NCI-H1105 (cell line): ENCODE measurements at regions not wholly inside any gene's neighbourhood (a gene's known extent, or its start where the extent isn't known, plus 50 kb on each side); places are given as distances from the start of the nearest gene placed in this dataset.
"Not testable (repeated sequence)": the region's sequence is repeated elsewhere in the genome, so short reads cannot be mapped to it uniquely, and the experiment has no call there.

Source experiments
- DNase-seq: peaks from one replicate; lab custom pipeline; 2025; lab: John Stamatoyannopoulos, UW

DNA sequence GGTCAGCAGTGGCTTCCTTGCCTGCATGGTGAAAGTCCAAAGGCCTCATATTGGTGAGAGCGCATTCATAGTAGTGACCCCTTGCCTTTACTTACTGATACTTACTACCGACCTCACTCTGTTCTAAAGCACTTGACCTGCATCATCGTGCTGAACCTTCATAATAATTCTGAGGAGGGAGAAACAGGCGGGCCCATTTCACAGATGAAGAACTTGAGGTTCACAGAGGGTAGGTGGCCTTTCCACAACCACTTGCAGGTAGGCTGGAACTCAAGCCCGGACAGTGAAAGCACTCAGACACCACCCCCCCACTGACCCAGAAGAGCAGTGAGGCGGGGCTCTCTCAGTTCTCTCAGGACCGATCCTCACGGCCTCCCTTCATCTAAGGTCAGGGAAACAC, 149.4 kb upstream of the CHST15 start:
- no peak for DNase-seq

DNA sequence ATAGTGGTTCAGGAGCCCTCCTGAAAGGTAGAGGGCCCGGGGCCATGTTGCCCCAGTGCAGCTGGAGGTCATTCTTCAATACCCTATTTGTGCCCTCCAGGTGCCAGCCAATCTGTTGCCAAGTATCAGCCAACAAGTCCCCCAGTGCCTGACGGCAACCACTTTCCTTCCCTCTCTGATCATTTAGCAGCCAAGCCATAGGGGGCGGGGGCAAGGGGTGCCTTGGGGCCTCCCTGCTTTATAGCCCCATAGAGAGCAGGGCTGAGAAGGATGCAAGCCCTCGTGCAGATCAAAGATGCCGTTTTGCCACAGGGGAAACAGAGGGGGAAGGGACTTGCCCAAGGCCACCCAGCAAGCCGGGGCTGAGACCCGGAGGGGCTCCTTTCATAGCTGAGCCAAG, 149.0 kb upstream of the CHST15 start:
- DNase-seq: no peak

DNA sequence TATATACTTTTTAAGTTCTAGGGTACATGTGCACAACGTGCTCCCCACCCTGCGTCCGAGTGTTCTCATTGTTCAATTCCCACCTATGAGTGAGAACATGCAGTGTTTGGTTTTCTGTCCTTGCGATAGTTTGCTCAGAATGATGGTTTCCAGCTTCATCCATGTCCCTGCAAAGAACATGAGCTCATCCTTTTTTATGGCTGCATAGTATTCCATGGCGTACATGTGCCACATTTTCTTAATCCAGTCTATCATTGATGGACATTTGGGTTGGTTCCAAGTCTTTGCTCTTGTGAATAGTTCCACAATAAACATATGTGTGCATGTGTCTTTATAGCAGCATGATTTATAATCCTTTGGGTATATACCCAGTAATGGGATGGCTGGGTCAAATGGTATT, 148.1 kb upstream of the CHST15 start:
- not testable (repeated sequence) for DNase-seq

DNA sequence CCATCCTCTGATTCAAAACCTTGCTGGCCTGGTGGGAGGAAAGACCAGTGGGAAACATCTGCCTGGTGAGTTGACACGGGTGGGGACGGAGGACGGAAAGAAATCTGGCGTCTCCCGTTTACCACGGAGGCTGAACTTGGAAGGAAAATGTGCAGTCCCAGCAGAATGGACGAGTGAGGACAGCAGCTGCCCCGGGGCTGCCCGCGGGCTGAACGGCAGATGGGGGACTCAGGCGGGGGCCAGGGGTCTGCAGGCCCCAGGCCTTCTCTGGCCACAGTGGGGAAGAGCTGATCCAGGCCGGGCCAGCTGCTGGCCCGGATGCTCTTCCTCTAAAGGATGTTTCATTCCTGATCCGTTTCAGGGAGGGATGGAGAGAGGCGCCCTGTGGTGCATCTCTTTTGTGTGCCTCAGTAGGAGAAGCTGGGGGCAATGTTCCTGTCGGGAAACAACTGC, 147.5 kb upstream of the CHST15 start:
- no peak for DNase-seq

DNA sequence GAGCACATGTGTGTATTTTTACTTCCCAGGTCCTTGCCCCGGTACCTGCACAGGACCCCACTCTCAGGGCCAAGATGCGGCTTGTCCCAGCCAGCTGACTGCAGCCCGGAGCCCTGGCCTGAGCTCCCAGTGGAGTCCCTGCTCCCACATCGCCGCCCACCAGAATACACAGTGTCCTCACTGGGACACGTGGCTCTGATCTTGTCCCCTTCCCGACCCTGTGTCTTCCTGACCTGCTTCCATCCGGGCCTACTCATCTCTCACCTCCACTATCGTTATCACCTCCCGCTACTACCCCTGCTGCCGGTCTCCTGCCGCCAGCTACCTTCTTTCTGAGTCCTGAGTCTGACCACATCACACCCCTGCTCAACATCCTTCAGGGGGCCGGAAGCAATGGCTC, 146.3 kb upstream of the CHST15 start:
- no peak for DNase-seq

DNA sequence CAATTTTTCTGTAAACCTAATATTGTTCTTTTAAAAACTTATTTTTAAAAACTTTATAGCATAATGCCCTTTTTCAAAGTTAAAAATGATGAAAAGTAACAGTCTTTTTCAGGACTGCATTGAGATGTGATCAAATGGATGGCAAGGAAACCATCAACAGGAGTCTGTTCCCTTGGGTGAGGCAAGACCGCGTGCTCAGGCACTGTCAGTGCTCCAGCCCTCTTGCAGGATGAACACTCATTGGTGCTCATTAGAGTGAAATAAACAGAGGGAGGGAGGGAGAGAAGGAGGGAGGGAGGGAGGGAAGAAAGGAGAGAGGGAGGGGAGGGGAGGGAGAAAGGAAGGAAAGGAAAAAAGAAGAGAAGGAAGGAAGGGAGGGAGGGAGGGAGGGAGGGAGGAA, 145.7 kb upstream of the CHST15 start:
- no peak for DNase-seq

DNA sequence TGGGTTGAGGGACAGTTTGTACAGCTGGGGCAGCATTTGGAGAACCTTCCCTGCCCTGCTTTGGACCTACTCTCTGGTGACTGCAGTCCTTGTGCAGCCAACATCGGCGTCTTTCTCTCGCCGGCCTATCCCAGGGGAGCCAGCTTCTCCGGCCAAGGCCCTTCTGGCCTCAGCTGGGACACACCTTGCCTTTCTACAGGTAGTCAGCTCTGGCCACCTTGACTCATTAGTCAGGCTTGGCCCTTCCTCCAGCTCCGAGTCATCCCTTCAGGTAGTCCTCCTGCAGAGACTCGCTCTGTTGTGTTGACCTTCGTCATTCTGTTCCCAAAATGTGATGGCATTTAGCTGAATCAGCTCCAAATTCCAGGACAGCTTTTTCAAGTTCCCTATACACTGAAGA, 145.0 kb upstream of the CHST15 start:
- no peak for DNase-seq

DNA sequence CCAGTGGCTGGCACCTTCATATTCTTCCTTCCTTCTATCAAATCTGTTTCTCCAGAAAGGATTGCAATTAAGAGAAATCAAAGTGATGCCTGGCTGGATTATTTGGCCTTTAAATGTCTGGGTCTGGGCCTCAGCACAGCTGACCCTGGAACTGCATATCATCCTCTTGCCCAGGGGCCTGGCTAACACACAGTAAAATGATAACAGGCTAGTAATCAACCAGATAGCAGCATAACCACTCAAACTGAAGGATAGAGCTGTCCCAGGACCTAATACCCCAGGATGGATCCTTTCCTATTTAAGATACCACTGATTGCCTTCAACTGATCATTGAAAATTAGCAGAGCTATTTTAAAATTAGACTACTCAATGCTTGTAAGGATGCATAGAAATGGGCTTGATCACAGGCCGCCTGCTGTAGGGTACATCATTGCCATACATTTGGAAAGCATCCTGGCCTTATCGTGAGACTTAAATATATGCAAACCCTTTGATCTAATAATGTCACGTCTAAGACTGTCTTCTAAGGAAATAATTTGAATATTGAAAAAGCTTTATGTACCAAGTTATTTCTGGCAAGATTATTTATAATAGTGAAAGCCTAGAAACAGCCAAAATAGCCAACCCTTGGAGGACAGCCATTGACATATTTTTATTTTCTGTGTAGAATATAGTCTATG, 144.0 kb upstream of the CHST15 start:
- DNase-seq: no peak

DNA sequence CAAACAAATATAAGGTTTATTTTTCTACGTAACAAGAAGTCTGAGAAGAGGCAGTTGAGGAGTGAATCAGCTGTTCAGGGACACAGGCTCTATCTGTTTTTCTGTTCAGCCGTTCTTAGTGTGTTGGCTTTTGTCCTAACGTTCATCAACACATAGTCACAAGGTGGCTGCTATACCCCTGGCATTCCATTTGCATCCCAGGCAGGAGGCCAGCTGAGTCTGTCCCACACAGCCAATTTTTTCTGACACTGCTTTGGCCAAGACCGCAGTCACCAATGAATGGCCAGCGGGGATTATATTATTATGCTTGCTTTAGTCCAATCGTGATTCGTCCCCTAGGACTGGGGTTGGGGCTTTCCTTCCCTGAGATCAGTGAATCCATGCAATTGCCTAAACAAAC, 143.4 kb upstream of the CHST15 start:
- no peak for DNase-seq

DNA sequence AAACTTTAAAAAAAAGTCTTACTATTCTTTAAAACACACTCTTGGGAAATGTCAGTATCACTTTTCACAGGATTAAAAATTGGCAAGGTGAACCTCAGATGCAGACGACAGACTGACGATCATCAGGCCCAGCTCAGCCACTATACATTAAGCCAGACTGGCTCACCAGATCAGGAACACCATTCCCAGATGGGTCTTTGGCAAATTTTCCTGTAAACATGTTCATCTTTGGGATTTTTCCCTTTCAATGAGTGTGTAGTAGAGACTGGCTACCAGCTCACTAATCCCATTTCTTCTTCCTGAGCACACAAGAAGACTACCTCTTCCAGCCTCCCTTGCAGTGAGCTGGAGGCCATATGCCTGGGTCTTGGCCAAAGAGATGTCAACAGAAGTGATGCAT, 142.7 kb upstream of the CHST15 start:
- no peak for DNase-seq

DNA sequence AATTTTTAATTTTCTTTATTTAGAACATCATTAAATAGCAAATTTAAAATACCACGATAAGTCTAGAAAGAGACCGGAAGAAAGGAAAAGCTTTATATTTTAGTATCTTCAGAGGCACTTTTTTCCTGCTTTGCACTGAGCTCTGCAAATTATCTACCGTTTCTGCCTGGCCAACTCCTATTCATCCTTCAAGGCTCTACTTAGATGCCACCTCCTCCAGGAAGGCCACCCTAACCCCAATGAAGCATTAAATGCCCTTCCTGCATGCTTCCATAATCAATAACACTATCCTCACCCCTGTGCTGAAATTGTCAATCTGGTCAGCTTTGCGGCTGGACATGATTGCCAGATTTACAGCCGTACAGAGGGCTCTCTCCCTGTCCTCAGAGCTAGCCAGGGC, 141.8 kb upstream of the CHST15 start:
- DNase-seq: no peak

DNA sequence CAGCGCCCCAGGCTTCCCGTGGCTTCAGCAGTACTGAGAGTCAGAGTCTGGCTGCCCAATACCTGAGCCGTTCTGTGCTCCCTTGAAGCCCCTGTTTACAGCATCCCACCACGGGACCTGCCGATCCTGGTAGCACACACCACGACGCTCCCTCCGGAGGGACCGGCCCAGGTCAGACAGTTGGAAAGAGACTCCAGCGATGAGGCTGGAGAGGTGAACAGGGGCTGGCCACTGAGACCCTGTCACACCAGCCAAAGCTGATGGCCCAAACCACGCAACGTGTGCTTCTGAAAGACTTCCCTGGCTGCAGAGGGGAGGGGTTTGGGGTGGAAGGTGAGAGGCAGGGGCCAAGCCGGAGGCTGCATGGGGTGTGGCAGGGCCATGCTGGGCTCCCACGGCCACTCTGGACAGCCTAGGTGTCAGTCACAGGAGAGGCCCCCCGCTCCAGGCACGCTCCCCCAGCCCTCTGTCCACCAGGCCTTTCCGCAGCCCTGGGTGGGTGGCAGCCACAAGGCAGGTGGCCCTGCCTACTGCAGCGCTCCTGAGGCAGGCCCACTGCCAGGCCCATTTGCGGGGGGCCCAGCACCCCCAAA, 140.2 kb upstream of the CHST15 start:
- DNase-seq: no peak

DNA sequence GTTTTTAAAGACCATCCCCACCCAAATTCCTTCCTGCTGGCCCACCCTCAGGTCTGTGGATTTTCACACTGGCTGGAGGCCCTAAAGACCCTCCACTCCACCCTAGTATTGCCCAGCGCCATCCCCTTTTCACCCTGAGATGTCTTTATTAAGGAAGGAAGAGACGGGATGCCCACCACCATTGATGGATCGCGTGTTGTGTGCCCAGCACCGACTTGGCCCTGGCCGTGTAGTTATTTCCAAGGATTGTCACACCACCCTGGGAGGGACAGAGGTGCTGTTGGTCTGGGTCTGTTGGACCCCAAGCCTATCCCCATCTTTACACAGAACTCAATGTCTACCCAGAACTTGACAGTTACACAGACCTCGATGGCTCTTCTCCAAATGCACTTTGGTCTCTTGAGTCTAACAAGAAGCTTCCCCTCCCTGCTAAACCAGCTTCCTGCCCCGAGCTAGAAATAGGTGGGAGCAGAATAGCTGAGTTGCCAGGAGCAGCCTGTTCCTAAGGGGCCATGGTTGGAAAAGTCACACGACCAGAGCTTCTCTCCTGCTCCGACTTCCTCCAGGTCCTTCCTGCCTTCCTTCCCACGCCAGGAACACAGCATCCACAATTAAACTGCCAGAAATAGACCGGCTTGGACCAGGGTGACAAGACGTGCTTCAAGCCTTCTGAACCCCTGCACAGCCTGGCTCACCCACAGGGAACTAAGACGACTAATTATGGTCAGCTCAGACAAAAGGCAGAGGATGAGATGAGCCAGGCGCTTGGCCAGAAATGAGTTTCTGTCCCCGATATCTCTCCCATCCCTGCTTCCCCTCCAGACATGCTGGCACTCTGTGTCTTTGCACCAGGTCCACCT, 139.5 kb upstream of the CHST15 start:
- no peak for DNase-seq

DNA sequence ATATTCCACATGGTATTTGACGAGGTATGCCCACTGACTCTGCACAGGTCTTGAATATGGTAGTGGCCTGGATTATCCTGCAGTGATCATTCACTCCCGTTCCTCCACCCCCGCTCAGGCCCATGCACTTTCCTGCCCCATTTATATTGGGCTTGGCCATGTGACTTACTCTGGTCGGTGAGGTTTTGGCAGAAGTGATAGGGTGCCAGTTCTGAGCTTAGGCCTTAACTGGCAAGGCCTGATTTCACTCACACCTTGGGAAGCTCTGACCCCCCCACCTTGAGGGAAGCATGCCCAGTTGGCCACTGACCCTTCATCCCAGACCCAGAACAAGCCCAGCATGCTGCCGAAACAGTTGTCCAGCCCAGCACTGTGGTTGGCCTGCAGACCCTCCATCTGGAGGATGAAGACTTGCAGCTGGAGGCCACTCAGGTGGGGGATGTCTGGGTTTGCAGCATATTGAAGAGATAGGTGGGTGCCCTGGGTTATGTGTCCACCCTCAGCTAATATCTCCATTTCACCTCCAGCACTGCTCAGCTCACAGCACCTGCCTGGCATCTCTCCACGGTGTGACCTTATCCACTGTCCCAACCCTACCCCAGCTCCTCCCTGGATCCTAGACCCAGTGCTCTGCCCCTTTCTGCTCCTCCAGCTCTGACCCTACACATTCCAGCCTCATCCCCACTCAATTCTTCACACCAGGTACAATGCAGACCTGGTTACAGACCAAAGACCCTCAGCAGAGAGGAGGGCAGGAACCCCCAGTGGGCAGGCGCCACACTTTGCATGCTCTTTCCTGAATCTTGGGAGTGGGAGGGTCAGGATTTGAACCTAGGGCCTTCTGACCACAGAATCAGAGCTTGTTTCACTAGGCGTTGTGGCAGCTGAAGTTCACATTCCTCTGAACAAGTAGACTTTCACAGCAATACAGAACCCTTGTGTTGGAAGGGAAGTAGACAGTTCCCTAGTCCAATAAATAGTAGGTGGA, 138.1 kb upstream of the CHST15 start:
- DNase-seq: no peak

DNA sequence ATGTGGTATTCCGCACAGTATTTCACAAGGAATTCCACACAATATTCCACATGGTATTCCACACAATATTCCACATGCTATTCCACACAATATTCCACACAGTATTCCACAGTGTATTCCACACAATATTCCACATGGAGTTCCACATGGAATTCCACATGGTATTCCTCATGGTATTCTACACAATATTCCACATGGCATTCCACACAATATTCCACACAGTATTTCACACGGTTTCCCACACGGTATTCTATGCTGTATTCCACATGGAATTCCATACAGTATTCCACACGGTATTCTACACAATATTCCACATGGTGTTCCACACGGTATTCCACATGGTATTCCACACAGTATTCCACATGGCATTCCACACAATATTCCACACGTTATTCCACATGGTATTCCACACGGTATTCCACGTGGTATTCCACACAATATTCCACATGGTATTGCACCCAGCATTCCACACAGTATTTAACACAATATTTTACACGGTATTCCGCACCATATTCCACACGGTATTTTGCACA, 137.3 kb upstream of the CHST15 start:
- no peak for DNase-seq

DNA sequence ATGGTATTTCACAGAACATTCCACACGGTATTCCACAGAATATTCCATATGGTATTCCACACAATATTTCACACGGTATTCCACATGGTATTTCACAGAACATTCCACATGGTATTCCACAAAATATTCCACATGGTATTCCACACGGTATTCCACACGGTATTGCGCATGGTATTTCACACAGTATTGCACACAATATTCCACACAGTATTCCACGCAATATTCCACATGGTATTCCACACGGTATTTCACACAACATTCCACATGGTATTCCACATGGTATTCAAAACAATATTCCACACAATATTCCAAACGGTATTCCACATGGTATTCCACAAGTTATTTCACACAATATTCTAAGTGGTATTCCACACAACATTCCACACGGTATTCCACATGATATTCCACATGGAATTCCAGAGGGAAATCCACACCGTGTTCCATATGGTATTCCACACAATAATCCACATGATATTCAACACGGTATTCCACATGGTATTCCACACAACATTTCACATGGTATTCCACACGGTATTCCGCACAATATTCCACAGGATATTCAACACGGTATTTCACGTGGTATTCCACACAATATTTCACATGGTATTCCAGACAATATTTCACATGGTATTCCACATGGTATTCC, 136.7 kb upstream of the CHST15 start:
- no peak for DNase-seq

DNA sequence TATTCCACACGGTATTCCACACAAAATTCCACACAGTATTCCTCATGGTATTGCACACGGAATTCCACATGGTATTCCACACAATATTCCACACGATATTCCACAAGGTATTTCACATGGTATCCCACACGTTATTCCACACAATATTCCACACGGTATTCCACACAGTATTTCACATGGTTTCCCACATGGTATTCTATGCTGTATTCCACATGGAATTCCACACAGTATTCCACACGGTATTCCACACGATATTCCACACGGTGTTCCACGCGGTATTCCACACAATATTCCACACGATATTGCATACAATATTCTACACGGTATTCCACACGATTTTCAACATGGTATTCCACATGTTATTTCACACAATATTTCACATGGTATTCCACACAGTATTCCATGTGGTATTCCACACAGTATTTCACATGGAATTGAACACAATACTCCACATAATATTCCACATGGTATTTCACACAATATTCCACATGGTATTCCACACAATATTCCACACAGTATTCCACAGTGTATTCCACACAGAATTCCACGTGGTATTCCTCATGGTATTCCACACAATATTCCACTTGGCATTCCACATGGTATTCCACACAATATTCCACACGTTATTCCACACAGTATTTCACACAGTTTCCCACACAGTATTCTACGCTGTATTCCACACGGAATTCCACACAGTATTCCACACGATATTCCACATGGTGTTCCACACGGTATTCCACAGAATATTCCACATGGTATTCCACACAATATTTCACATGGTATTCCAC, 136.0 kb upstream of the CHST15 start:
- DNase-seq: no peak

DNA sequence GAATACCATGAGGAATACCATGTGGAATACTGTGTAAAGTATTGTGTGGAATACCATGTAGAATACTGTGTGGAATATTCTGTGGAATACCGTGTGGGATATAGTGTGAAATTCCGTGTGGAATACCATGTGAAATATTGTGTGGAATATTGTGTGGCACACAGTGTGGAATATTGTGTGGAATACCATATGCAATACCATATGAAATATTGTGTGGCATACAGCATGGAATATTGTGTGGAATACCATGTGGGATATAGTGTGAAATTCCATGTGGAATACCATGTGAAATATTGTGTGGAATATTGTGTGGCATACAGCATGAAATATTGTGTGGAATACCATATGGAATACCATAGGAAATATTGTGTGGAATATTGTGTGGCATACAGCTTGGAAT, 135.1 kb upstream of the CHST15 start:
- DNase-seq: no peak

DNA sequence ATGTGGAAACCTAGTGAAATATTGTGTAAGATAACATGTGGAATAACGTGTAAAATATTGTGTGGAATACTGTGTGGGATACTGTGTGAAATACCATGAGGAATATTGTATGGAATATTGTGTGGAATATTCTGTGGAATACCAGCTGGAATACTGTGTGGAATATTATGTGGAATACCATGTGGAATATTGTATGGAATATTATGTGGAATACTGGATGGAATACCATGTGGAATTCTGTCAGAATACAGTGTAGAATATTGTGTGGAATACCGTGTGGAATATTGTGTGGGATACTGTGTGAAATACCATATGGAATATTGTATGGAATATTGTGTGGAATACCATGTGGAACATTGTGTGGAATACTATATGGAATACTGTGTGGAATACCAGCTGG, 134.6 kb upstream of the CHST15 start:
- DNase-seq: no peak
